SK-MEL-5 (cell line): ENCODE measurements at regions not wholly inside any gene's neighbourhood (a gene's known extent, or its start where the extent isn't known, plus 50 kb on each side); places are given as distances from the start of the nearest gene placed in this dataset.
A peak's percentile ranks its signal among the peaks of the same experiment; 100 is the strongest.

Experiments used
- DNase-seq: peaks from one replicate; pipeline ENCODE4 v3.0.0-alpha.2; 2016; ENCODE audit warnings: low read depth, low spot score
- in situ Hi-C: cut with HindIII; loops from 2 replicates; pipeline ENCODE4 v1.10.0; 2016; ENCODE audit warnings: low sequenced_read_pairs, high pct_unique_total_duplicates, low pct_unique_long_range_greater_than_20kb

DNA sequence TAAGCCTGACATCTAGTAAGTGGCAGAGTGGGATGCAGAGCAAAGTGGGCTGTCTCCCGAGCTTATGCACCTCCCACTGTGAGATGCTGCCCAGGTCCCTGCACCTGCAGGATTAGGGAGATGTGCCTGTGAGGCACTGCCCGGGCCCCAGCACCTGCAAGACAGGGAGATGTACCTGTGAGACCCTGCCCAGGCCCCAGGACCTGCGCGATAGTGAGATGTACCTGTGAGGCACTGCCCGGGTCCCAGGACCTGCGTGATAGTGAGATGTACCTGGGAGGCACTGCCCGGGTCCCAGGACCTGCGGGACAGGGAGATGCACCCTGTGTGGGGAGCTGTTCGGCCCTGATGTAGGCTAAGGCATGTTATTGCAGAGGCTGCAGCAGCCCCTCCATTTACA, 622.8 kb downstream of the PTPRU start:
- DNase-seq = no peak
- in situ Hi-C loops = no loop called here

DNA sequence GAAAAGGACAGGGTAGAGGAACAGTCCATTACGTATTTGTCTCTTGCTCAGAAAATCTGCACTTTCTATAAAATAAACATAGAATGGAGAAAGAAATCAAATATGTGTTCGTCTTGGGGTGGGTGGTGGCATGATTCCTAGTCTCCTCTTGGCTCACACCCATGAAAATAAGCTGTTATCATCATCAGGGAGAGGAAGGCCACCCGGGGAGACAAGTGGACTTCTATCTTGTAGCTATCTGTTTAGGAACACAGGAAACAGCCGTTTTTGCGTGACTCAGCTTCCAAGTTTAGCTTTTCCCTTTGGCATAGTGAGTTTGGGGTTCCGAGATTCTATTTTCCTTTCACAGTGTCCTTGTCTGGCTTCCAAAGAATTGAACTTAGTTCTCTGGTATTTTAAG, 622.3 kb downstream of the PTPRU start:
- in situ Hi-C loops = no loop called here
- DNase-seq = no peak

DNA sequence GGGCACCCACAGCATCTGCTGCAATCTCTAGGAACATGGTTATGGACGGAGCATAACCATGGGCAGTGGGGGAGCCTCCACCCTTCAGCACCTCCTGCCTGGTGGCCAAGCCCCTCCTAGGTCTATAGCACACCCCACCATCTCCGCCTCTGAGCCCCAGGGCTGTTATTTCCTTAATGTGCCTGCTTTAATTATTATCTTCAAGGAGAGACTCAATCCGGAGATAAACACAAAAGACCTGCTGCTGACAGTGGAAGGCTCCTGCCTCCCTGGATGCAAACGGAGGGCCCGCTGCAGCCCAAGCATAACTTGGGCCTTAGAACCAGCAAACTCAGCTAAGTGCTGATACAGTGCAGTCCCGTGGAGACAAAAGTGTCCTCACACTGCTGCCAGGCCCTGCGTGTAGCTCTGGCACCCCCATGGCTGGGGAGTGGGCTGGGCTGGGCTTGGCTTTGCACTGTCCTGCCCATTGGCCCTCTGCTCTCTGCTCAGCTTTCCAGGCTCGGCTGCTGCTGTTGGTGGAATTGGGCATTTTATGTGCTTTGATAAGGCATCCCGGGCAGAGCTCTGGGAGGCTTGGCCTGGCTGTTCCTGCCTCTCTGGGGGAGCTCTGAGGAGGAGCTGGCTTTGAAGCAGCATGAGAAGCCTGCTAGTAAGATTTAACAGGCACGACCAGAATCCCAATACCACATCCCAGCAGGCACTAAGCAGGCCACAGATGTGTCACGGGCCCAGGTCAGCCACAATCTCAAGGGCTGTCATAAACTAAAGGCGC, 620.2 kb downstream of the PTPRU start:
- no peak for DNase-seq
- in situ Hi-C loops = no loop called here

DNA sequence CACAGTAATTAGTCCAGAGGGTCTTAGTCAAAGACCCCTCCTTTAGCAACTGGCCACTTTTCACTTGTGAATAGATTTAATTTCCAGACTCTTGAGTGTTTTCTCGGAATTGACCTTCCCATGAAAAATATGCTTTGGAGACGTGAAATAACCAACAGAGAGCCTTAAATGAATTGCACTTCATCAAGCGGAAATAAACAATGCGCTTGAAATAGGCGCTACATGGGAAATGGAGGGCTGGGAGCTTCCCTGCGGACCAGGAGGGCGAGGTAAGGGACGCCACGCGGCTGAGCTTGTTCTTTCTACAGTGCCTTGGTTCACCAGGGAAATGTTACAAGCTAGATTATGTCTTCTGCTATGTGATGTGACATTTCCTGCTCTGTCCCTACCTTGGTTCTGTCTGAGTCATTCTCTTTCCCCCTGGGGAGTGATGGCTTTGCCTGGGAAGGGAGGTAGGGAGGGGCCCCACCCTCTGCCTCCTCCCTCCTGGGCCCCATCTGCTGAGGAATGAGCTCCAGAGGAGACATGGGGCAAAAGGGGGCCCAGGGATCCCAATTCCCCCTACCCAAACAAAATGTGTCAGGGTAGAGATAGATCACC, 619.3 kb downstream of the PTPRU start:
- in situ Hi-C loops = no loop called here
- no peak for DNase-seq

DNA sequence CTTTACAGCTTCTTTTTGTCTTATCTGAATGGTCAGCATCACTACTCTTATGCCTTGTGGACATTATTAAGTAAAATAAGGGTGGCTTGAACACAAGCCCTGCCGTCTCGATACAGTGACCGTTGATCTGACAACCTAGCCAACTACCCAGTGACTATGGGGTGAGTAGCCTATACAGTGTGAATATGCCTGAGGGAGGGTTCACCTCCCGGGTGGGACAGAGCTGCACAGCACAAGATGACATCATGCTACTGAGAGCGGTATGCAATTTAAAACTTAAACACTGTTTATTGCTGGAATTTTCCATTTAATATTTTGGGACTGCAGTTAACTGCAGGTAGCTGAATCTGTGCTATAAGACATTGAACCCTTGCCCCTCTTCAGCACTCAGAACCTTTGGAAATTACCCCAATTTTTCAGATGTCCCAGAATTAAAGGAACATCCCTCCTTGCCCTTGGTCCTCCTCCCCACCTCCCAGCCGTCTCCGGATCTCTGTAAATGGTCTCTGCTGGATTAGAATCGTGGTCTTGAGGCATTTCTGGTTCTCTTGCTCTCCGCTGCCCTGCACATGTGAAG, 618.5 kb downstream of the PTPRU start:
- DNase-seq = no peak
- in situ Hi-C loops = no loop called here

DNA sequence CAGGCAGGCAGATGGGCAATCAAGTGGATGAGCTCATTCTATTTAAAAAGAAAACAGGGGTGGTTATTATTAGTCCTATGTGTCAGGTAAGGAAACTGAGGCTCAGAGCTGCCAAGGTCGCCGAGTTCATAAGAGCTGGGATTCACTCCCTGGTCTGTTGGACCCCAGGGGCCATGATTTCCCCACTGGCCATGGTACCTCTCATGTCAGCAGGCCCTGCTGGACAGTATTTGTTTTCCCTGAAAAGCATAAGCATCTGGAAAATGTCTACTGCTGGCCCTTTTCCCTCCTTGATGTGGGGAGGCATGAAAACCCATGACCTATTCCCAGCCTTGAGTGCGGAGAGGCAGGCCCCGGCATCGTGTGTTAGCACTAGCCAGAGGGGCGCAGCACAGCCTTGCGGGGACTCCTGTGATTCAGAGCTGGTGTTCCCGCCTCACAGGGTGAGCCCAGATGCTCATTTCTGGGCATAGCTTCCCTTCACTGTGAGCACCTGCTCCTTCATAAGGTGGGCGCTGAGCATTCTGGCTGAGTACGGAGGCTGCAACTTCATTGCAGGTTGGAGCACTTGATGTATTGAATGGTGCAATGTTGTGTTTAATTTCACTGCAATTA, 617.5 kb downstream of the PTPRU start:
- DNase-seq = no peak
- in situ Hi-C loops = no loop called here

DNA sequence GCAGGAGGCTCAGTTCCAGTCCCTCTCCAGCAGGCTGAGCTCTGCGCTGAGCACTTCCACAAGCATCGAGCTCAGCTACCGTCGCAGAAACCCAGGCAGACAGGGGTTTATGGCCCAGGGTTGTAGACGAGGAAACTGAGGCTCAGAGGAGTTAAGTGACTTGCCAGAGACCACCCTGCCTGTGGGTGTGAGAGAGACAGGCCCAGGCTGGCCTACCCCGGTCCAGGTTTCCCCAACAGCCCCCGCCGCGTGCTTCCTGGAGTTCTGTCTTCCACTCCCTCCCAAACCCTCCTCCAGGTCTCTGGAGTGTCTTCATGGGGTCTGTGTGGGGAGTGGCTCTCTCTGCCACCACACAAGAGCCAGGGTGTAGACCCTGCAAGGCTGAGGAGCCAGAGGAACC, 615.9 kb downstream of the PTPRU start:
- no peak for DNase-seq
- in situ Hi-C loops = no loop called here

DNA sequence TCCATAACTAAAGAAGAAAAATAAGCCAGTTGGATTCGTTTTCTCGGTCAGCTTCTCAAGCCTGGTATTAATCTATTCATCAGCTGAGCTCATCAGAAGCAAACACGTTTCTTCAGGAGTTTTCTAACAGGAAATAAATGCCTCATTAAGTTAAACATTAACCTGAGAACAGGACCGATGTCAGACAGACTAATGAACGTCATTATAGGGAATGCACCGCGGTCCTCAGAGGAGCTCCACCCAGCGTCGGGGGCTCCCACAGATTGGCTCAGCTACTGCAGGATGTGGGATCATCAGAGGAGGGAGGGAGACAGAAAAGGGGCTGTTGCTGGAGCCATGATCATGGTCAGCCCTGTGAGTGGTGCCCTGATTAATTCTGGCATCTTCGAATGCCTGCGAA, 615.4 kb downstream of the PTPRU start:
- DNase-seq = no peak
- in situ Hi-C loops = no loop called here

DNA sequence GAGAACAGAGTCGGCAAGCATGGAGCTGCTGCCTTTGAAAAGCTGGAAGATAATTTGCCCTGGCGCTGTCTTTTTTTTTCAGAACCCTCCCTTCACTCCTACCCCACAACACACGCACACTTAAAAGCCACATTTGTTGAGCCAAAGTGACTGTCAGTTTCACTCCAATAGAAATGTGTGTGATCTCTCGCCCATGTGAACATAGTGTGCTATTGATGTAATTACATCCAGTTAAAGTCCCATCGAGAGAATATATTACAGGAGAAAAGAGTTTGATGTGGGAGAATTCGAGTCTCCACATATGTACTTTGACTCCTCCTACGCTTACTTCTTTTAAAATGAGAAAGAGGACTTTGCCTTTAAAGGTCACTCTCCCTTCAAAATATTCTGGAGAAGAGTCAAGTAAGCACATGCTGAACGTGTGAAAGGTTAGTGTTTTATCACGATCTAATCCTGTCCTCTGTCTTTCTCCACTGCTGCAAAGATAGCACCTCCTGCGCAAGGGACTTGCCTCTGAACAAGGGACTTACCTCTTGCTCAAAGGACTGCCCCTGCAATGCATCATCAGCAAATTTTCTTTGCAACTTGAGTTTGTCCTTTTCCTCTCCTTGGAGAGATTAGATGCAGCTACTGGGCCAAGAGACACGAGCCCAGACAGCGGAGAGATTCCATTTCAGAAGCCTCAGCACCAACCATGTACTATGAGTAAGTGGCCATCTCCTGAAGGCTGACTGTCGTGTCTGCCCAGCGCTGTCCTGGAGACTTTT, 613.9 kb downstream of the PTPRU start:
- in situ Hi-C loops = no loop called here

DNA sequence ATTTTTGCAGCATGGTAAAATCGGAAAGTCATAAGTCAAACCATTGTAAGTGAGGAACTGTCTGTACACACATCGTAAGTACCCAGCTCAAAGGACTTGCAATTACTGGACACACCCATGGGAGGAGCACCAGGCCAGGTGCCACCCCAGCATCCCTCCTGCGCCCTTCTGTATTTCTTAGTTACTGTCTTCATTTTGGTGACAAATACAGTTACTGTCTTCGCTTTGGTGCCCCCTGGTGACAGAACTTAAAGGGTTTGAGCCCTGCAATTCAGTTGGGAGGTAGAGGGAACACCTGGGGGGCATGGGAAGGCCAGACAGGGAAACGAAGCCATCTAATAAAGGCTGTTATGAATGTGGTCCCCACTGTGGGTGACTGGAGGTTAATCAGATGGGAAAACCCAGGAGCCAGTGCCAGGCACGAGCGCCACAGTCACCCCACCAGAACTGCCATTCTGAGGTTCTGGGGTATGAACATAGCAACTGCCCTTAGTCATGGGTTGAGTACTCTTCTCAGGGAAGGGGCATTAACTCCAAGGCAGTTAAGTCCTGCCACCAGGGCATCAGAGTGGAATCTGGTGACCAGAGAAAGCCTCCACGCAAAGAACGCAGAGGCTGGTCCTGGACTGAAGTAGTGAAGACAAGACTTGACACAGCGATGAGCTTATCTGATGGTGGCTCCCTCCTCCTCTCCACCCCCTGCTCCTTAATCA, 612.9 kb downstream of the PTPRU start:
- in situ Hi-C loops = no loop called here
- DNase-seq = peak; percentile 48

More for the DNA sequence above, 613.9 kb downstream of the PTPRU start:
- no peak for DNase-seq

DNA sequence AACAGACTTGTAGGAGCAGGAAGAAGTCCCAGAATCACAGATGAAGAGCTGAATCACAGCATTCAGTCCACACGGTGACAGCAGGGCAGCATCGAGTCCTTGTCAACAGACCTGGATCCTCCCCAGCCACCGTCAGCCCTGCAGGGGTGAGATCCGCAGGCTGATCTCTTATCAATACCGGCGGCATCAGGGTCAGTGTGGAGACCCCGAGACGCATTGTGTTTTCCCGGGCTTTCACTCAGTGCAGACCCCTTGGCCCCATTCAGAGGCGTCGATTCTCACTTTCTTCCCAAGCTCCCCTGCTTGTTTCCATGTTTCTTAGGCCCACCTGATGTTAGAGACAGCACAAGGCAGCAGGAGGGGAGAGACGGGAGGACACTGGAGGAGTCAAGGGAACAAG, 609.6 kb downstream of the PTPRU start:
- DNase-seq = no peak
- in situ Hi-C loops = no loop called here

DNA sequence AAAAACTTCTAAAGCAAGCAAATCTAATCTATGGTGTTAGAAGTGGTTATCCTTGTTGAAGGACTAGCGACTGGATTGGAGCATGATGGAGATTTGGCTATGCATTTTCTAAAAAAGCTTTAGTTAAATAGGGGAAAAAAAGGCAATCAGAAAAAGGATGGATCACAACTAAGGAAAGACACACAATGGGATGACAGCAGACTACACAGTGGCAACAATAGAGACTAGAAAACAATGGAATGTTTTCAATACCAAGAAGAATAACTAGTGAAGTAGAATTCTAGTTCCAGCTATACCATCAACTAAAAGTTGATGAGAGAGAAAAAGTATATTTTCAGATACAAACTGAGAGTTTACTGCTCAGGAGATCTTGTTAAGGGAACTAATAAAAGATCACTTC, 605.8 kb downstream of the PTPRU start:
- in situ Hi-C loops = no loop called here
- DNase-seq = no peak

DNA sequence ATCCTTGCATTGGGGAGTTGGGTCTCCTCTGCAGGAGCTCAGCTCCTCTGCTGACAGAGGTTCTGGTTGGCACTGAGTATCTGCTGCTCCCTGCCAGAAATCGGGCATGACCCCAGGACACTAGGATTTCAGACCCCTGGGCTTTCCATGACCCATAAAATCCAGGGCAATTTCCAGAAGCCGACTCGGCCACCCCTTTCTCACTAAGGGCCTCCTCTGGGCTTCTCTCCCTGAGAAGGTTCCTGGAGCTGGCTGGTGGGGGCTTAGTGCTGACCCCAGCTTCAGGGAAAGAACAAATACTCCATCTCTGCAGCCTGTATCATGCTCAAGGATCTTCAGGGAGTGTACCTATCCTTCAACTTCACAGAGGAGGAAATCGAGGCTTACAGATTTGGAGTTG, 603.4 kb downstream of the PTPRU start:
- in situ Hi-C loops = no loop called here
- no peak for DNase-seq

DNA sequence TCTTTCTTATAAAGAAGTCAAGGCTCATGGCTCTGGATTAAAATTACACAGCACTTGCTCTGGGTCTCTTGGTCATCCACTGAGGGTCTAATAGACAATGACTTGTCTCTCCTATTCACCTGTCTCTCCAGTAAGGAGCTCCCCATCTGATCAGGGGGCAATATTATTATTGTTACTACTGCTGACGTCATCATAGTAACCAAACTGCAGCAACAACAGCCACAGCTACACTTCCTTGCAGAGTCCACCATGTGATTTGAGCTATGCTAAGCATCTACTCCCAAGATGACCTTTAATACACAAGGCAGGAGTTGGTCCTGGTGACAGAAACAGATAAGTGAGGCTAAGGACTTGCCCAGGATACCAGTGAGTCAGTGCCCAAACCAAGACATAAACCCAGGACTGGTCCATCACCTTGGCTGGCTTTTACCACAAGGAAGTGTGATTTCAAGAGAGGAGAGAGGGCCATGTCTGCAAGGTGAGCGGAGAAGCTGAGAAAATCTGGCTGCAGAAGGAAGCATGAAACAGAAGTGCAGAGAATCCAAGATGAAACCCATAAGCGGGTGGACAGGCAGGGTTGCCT, 602.5 kb downstream of the PTPRU start:
- in situ Hi-C loops = no loop called here
- peak; percentile 3 for DNase-seq

DNA sequence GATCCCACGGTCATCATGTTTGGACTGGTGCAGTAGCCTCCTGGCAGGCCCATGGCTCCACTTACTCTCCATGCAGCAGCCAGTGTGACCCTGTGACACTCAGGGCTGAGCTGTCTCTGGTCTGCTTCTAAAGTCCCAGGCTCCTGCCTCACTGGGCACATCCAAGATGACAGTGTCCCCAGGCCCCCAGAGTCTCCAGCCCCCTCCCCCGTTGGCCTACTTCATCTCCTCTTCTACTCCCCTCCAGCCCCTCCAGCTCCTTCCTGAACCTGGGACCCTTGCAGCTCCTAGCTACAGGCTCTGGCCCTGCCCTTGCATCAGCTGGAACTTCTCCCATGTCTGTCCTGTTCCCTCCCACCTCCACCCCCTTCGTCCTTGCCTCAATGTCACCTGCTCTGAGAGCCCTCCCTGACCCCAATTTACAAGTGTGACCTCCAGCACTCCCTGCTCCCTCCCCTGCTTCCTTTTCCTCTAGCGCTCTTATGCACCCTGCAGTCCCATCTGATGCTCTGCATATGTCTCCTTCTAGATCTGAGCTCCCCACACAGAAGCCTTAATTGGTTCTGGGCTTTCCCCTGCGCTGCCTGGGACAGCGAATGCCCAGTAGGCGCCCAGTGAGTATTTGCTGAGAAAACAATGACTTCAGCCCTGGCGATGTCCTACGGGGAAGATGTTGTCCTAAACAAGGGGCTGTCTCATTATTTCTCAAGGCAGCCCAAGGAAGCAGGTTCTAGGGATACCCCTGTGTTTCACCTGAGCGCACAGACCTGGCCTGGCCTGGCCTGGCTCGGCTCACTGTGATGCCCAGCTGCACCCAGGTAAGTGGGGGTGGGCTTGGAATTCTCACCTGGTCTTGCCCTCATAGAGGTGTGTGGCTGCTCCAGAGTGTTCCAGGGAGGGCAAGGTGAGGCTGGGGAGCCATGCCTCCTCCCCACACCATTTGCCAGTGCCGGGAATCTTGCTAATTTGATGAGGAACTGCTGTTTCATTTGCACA, 600.6 kb downstream of the PTPRU start:
- no peak for DNase-seq
- in situ Hi-C loops = no loop called here

DNA sequence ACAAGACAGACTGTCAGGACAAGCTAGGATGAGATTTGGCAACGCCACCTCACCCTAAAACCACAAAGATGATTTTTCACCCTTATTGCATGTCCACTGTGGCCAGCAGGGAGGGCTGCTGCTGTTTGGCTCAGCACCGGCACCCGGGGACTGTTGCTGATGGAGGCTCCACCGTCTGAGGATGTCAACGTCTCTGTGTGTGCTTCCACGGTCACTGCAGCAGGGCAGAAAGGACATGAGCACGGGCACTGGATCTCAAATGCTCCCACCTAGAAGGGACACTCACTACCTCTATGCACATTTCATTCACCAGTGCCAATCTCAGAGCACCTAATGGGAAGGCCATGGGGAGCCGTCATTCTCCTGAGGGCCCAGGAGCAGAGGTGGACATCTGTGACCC, 599.6 kb downstream of the PTPRU start:
- DNase-seq = no peak
- in situ Hi-C loops = no loop called here
